GM12878 (cell line): ENCODE measurements at regions not wholly inside any gene's neighbourhood (a gene's known extent, or its start where the extent isn't known, plus 50 kb on each side); places are given as distances from the start of the nearest gene placed in this dataset.

Experiments
- CUX1 ChIP-seq: IDR thresholded peaks from 2 replicates; pipeline ENCODE4 v1.6.1; 2012; ENCODE audit warnings: improper control_type of control experiment, low read depth, low read length; ENCODE audit not compliant: insufficient replicate concordance
- FOS ChIP-seq: IDR thresholded peaks from 3 replicates; pipeline ENCODE4 v1.6.1; 2011; ENCODE audit warnings: borderline replicate concordance; ENCODE audit not compliant: insufficient read length; ENCODE audit errors: extremely low read depth
- MTA2 ChIP-seq: fragments of 450-650 bp; IDR thresholded peaks from 2 replicates; pipeline ENCODE4 v1.6.1; 2016; ENCODE audit warnings: low read depth, mild to moderate bottlenecking, moderate library complexity
- MTA3 ChIP-seq: IDR thresholded peaks from 2 replicates; pipeline ENCODE4 v1.6.1; 2012; ENCODE audit warnings: low read length, inconsistent platforms, borderline replicate concordance
- MYB ChIP-seq: fragments of 150-350 bp; IDR thresholded peaks from 2 replicates; pipeline ENCODE4 v1.6.1; 2014; ENCODE audit warnings: mild to moderate bottlenecking, low read depth, low read length, borderline replicate concordance
- NBN ChIP-seq: fragments of 450-650 bp; IDR thresholded peaks from 2 replicates; pipeline ENCODE4 v1.6.1; 2016
- NR2C1 ChIP-seq: fragments of 450-650 bp; IDR thresholded peaks from 2 replicates; pipeline ENCODE4 v1.6.1; 2017; ENCODE audit warnings: antibody characterized with exemption, mild to moderate bottlenecking, moderate library complexity
- ZNF24 ChIP-seq: fragments of 450-650 bp; IDR thresholded peaks from 2 replicates; pipeline ENCODE4 v1.6.1; 2017; ENCODE audit warnings: antibody characterized with exemption, mild to moderate bottlenecking
- ZNF622 ChIP-seq: fragments of 450-650 bp; IDR thresholded peaks from 2 replicates; pipeline ENCODE4 v1.6.1; 2017; ENCODE audit warnings: mild to moderate bottlenecking, inconsistent platforms
- TF ChIP-seq, protein P1 (sequence below): fragments of 450-650 bp; IDR thresholded peaks from 2 replicates; pipeline ENCODE4 v1.6.1; 2017; ENCODE audit warnings: mild to moderate bottlenecking
- TF ChIP-seq, protein P2 (sequence below): IDR thresholded peaks from 2 replicates; pipeline ENCODE4 v1.6.1; 2011; ENCODE audit warnings: borderline replicate concordance, low read depth, mild to moderate bottlenecking, moderate library complexity, low read length; ENCODE audit not compliant: insufficient read depth, poor library complexity, severe bottlenecking
- TF ChIP-seq, protein P3 (sequence below): IDR thresholded peaks from 2 replicates; pipeline ENCODE4 v1.6.1; 2012; ENCODE audit warnings: low read depth, low read length, improper control_type of control experiment

GRCh38 chr17:36702636-36703035 is 101.3 kb downstream of the MRM1 start (continued):
- TF ChIP-seq CUX1 = no peak
- no peak for TF ChIP-seq FOS
- no peak for TF ChIP-seq ZNF622
- TF ChIP-seq NR2C1 = no peak
- TF ChIP-seq, protein P1, sequence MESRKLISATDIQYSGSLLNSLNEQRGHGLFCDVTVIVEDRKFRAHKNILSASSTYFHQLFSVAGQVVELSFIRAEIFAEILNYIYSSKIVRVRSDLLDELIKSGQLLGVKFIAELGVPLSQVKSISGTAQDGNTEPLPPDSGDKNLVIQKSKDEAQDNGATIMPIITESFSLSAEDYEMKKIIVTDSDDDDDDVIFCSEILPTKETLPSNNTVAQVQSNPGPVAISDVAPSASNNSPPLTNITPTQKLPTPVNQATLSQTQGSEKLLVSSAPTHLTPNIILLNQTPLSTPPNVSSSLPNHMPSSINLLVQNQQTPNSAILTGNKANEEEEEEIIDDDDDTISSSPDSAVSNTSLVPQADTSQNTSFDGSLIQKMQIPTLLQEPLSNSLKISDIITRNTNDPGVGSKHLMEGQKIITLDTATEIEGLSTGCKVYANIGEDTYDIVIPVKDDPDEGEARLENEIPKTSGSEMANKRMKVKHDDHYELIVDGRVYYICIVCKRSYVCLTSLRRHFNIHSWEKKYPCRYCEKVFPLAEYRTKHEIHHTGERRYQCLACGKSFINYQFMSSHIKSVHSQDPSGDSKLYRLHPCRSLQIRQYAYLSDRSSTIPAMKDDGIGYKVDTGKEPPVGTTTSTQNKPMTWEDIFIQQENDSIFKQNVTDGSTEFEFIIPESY = no peak
- no peak for TF ChIP-seq MYB
- TF ChIP-seq MTA3 = no peak
- TF ChIP-seq, protein P2, sequence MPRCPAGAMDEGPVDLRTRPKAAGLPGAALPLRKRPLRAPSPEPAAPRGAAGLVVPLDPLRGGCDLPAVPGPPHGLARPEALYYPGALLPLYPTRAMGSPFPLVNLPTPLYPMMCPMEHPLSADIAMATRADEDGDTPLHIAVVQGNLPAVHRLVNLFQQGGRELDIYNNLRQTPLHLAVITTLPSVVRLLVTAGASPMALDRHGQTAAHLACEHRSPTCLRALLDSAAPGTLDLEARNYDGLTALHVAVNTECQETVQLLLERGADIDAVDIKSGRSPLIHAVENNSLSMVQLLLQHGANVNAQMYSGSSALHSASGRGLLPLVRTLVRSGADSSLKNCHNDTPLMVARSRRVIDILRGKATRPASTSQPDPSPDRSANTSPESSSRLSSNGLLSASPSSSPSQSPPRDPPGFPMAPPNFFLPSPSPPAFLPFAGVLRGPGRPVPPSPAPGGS = no peak
- TF ChIP-seq MTA2 = no peak
- TF ChIP-seq NBN = no peak
- TF ChIP-seq ZNF24 = no peak
- TF ChIP-seq, protein P3, sequence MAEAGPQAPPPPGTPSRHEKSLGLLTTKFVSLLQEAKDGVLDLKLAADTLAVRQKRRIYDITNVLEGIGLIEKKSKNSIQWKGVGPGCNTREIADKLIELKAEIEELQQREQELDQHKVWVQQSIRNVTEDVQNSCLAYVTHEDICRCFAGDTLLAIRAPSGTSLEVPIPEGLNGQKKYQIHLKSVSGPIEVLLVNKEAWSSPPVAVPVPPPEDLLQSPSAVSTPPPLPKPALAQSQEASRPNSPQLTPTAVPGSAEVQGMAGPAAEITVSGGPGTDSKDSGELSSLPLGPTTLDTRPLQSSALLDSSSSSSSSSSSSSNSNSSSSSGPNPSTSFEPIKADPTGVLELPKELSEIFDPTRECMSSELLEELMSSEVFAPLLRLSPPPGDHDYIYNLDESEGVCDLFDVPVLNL = no peak
